Lower leg skin (tissue), 3 donors: ENCODE measurements at regions not wholly inside any gene's neighbourhood (a gene's known extent, or its start where the extent isn't known, plus 50 kb on each side); places are given as distances from the start of the nearest gene placed in this dataset.

Experiments used
- CTCF ChIP-seq, 3 donors: fragments of 450-650 bp; IDR thresholded peaks; one replicate each; pipeline ENCODE4 v1.5.1; 2016; ENCODE audit warnings: antibody characterized with exemption in 3 of 3, mild to moderate bottlenecking in 3 of 3, moderate library complexity in 2 of 3
- POLR2A ChIP-seq, 2 donors: fragments of 450-650 bp; IDR thresholded peaks; one replicate each; pipeline ENCODE4 v1.6.1; 2016 to 2017; ENCODE audit warnings: antibody characterized with exemption in 2 of 2, mild to moderate bottlenecking in 1 of 2, moderate library complexity in 1 of 2

GRCh38 chr9:113649855-113650206, 186.3 kb downstream of the RGS3 start:
- TF ChIP-seq POLR2A (IDR thresholded peaks at IDR 0.05) = no peak
- no peak for TF ChIP-seq CTCF (IDR thresholded peaks at IDR 0.05)
